Activated gamma-delta T cell (primary cell): ENCODE measurements at regions not wholly inside any gene's neighbourhood (a gene's known extent, or its start where the extent isn't known, plus 50 kb on each side); places are given as distances from the start of the nearest gene placed in this dataset.
"Not testable (repeated sequence)": the region's sequence is repeated elsewhere in the genome, so short reads cannot be mapped to it uniquely, and the experiment has no call there.

Experiments
- DNase-seq: peaks from one replicate; lab custom pipeline; 2025; lab: John Stamatoyannopoulos, UW

GRCh38 chr5:56659971-56660370 lies 155.4 kb upstream of the MAP3K1 start:
- DNase-seq: no peak

DNA sequence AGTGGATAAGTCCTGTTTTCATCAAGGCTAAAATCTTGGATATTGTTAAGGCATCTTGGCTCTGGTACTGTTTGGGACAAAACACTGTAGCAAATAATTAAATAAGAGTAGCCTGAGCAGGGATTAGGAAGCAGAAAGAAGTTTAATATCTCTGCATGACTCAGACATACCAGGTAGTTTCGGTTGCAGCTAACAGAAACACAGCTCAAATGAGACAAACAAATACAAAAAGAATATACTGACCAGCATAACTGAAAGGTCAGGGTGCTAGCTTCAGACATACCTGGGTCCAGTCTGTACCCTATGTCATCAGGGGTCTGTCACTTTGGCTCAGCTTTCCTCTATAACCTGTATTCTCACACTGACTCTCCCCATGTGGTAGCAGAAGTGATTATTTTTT lies 156.4 kb upstream of the MAP3K1 start:
- DNase-seq: no peak

- DNase-seq: no peak
These were observed 158.3 kb upstream of the MAP3K1 start for GRCh38 chr5:56656846-56657726.

DNA sequence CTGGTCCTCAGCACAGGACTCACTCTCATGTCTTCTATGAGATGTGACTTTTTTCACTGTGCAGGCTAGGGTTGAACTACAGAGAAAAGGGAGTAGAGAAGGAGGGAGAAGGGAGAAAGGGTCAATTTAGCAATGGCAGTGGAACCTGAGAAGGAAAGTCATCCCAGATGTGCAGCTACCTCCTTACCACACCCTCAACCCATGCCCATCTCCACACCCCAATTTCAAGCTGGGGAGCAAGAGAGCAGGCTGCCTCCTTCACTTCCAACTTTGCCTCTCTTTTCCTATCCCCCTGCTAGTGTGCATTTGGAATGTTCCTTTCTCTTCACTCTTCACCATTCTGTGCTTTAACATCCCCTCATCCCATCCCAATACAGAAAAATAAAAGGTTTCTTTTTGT lies 163.5 kb upstream of the MAP3K1 start:
- no peak for DNase-seq

GRCh38 chr5:56650386-56650785 lies 165.0 kb upstream of the MAP3K1 start:
- DNase-seq: no peak

- DNase-seq: no peak
These were observed 165.8 kb upstream of the MAP3K1 start for GRCh38 chr5:56649569-56649968.

DNA sequence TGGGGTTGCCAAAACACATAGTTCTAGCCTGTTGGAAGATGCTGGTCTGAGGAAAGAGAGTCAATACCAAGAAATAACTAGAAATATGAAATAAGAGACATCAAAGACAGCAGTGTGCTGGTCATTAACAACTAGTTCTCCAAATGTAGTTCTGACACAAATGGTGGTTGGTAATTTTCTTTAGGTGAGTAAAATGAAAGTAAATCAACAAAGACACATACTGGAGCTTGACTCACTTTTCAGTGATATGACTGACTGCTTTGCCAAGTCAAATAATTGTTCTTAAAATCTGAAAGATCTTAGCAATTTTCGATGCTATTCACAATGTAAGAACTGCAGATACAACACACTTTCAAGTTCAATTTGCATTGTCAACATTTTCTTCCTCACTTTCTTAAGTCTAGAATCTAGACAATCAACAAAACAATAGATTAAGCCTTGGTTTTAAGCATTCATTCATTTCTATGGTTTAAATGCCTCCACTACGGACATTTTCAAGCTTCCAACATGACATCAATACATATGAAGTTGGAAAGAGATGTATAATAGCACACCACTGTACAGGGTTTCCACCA lies 166.8 kb upstream of the MAP3K1 start:
- DNase-seq: no peak

DNA sequence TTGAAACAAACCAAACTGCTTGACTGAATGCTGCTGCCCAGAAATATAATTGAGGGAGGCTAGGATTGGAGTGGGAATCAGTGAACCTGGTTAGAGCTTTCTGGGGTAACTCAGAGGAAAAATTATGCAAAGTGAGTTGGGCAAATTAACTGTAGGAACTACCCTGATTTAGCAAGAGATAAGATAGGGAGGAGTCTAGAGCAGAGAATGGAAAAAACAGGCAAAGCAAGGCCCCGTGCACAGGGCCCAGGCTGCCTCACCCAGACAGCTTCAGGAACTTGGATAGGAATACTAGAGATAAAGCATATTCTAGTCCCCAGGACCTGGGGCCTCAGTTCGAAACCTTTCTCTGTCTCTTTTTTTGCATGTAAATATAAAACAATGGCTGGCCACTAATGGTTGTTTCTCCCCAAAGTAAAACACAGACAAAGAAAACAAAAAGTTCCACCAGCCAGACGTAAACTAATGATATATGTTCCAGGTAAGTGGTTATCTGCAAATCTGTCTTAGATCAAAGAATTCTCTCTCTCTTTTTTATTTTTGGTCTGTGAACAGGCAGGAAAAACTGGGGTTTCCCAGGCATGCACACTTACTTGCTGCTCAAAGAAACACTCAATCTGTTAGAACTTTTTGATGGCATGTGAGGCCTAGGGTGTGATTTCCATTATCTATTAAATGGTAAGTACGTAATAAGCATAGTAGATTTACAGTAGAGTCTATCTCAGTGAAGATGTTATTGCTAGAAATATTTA lies 168.1 kb upstream of the MAP3K1 start:
- no peak for DNase-seq

DNA sequence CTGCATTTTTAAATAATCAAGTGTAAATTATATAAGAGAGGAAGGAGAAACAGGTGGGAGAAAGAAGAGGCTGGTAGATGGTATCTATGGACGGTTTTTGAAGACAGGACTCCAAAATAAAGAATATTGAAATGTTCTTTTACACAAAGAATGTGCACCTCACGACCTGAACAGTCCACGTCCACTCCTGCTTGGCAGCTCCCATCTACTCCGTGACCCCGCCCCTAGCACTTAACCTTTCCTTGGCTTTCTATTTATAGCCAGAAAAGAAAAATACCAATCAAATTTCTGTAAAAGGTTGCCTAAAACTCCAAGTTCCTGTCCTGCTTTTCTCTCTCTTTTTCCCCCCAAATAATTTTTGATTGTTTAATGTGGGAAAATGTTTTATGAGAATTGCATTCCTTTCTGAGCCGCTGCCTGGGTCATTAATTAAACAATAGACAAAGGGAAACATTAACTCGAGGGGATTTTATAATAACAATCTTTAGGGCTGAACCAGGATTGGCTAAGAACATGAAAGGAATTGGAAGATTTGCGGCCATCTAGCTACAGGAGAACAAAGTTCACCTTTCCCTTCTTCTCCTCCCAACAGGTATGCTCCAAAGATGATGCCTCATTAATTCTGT lies 173.6 kb upstream of the MAP3K1 start:
- DNase-seq: no peak

DNA sequence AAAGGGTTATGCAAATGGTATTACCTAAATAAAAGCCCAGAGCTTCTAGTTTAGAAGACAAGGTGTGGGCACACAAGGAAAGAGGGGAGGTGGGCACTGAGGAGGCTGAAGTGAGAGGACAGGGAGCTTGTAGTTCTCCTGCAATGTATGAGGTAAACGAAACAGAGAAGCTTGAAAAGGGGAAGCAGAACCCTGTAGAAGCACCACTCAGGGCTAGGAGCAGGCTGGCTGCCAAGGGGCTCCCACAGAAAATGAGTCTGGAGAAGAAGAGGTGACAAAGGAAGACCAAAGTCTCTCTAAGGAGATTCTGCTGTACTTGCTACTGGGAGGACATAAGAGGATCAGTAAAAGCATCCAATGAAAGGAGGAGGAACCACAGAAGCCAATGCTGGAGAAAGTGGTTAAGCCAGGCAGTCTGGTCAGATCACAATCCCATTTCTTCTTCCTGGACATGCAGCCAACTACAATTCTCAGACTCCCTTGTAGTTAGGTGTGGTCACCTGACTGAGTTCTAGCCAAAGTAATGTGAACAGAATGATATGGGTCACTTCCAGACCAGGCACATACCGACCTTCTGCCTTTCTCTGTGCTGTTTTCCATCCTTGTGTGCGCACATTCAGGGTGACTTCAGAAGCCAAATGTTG lies 174.5 kb upstream of the MAP3K1 start:
- DNase-seq: no peak

- no peak for DNase-seq
These were observed 175.9 kb upstream of the MAP3K1 start for GRCh38 chr5:56639476-56639875.

GRCh38 chr5:56638768-56639238 lies 176.5 kb upstream of the MAP3K1 start:
- DNase-seq: no peak

DNA sequence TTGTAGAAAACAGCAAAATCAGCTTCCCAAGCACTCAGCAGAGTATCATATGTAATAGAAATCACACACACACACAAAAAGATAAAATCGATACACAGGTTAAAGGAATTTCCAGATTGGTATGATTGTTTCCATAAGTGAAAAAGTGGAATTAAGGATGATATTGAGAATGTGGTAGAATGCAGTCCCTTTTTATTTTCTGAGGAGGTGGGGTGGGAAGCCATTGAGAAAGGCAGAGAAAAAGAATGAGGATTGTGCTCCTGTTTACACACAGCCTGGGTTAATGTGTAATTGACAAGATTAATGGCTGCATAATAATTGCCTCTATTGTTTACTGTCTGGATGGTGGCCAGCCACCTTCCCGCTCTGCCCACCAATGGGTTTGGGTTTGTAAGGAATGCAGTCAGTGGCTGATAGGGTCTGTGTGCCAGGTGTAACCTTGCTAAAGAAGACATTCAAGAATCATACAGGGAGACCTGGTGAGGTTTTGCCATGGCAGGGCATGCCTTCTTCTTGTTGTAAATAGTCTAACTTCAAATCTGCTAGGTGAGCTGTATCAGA lies 177.2 kb upstream of the MAP3K1 start:
- no peak for DNase-seq

DNA sequence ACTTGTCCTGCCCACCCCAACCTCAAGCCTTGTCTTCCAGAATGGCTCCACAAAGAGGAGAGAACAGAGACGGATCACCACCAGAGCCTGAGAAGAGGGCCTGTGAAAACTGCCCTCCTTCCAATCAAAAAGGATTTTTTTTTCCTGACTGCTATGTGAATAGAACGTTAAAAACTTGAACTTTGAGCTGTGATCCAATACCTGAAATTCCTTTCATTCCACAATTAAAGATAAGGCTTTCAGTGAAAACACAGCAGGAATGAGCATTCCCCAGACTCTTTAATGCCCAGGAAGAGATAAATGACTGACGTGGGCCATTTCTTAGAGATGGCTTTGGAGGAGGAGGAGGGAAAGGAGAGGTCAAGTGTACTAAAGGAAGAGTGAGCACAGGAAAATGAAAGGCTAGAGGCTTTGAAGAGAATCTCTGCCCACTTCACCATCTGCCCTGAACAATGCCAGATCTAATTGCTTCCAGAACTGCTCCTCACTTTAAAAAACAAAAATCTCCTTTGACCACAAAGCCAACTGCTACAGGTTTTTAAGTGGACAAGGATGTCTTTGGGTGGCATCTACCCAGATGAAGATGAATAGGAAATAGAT lies 177.9 kb upstream of the MAP3K1 start:
- no peak for DNase-seq

GRCh38 chr5:56633950-56634349 lies 181.4 kb upstream of the MAP3K1 start:
- DNase-seq: no peak

- no peak for DNase-seq
These were observed 182.4 kb upstream of the MAP3K1 start for GRCh38 chr5:56632939-56633338.

DNA sequence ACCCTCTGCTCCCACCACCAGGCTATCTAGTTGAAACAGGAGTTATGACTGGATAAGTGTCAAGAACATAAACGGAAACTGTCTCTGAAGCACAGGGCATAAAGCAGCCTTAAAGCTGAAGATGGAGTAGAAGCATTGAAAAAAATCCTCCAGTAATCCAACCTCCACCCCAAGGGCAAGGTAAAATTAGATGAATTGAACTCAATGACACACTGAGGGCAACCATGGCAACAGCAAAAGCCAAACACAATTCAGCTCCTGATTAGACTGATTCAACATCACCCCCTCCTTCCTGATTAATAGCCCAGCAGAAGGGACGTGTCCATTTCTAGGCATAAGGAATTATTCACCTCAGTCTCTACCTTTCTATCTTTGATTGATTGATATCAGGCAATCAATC lies 183.2 kb upstream of the MAP3K1 start:
- DNase-seq: no peak

GRCh38 chr5:56631719-56632118 lies 183.6 kb upstream of the MAP3K1 start:
- no peak for DNase-seq

DNA sequence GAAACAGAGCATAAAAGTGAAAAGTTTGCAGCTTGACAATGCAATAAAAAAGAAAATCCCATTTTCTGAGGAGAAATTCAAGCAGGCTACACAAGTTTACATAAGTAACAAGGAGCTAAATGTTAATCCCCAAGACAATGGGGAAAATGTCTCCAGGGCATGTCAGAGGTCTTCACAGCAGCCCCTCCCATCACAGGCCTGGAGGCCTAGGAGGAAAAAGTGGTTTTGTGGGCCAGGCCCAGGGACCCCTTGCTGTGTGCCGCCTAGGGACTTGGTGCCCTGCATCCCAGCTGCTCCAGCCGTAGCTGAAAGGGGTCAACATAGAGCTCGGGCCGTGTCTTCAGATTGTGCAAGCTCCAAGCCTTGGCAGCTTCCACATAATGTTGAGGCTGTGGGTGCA lies 186.7 kb upstream of the MAP3K1 start:
- DNase-seq: not testable (repeated sequence)

DNA sequence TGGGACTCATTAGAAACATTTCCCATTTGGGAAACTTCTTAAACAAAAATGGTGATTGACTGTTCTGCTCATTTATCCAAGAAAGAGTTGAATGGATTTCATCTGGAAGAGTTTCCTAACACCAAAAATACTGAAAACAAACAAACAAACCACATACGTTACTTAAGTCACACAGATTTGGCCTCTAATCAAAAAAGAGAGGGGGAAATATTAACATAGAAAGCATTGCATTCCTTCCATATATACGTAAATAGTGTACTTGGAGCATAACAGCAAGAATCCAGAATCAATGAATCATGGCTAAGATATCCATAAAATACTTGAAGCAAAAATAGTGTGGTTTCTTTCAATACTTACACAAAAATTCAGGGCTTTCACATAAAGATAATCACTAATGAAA lies 189.8 kb upstream of the MAP3K1 start:
- no peak for DNase-seq

DNA sequence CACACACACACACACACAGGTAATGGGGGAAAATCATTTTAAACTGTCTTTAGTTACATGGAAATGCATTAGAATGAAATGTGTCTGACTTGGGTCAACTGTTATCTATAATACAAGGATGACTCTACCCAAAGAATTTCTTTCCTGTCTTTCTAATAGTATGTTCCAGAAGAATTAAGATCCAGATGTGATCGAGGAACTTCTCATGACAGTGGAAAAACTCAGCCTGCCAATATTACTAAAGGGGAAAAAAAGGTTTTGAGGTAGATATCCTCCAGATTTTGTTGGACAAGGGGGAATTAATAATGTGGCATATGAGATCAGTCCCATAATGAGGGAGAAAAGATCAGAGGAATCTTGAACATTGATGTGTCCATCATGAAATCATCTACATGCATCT lies 190.6 kb upstream of the MAP3K1 start:
- DNase-seq: no peak
